ENCODE measurements at regions not wholly inside any gene's neighbourhood (a gene's known extent, or its start where the extent isn't known, plus 50 kb on each side); places are given as distances from the start of the nearest gene placed in this dataset.

DNA sequence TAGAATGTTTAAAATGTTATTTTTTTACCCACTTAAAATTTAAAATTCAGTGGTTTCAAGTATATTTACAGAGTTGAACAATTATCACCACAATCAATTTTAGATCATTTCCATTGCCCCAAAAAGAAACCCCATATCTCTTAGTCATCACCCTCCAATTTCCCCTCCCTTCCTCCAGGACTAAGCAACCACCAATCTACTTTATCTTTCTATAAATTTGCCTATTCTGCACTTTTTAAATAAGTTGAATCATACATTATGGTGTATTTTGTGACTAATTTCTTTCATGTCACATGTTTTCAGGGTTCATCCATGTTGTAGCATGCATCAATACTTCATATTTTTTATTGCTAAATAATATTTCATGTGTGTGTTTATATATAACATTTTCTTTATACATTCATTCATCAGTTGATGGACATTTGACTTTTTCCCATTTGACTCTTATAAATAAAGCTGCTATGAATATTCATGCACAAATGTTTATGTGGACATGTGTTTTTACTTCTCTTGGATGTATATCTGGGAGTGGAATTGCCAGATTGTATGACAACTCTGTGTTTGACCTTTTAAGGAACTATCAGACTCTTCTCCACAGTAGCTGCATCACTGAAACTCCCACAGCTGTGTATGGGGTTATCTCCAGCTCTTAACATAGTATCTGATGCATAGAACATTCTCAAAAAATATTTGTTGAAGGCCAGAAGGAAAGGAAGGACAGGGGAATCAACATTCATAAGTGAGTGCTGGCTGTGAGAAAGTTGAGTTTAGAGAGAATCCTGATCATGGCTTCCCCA, 107.8 kb upstream of the OXGR1 start:
- TF ChIP-seq, protein P1, sequence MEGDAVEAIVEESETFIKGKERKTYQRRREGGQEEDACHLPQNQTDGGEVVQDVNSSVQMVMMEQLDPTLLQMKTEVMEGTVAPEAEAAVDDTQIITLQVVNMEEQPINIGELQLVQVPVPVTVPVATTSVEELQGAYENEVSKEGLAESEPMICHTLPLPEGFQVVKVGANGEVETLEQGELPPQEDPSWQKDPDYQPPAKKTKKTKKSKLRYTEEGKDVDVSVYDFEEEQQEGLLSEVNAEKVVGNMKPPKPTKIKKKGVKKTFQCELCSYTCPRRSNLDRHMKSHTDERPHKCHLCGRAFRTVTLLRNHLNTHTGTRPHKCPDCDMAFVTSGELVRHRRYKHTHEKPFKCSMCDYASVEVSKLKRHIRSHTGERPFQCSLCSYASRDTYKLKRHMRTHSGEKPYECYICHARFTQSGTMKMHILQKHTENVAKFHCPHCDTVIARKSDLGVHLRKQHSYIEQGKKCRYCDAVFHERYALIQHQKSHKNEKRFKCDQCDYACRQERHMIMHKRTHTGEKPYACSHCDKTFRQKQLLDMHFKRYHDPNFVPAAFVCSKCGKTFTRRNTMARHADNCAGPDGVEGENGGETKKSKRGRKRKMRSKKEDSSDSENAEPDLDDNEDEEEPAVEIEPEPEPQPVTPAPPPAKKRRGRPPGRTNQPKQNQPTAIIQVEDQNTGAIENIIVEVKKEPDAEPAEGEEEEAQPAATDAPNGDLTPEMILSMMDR (IDR thresholded peaks at IDR 0.05) = no peak

DNA sequence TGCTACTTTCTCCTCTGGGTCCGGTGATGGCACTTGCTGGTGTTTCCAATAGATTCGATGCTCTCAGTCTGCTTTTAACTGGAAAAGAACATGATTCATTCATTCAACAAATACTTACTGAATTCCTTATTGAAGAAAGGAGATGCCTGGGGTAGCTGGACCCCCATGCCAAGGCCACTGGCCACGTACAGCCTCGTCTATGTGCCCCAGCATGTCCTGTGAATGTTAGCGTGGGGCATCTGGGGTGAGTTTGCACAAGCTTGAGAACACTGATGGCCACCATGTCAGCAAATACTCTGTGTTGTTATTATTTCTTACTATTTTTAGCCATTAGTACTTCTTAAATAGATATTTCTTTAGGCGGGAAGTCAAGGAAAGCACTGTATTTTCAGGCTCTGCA, 112.0 kb upstream of the OXGR1 start:
- TF ChIP-seq, protein P1 (IDR thresholded peaks at IDR 0.05) = no peak

DNA sequence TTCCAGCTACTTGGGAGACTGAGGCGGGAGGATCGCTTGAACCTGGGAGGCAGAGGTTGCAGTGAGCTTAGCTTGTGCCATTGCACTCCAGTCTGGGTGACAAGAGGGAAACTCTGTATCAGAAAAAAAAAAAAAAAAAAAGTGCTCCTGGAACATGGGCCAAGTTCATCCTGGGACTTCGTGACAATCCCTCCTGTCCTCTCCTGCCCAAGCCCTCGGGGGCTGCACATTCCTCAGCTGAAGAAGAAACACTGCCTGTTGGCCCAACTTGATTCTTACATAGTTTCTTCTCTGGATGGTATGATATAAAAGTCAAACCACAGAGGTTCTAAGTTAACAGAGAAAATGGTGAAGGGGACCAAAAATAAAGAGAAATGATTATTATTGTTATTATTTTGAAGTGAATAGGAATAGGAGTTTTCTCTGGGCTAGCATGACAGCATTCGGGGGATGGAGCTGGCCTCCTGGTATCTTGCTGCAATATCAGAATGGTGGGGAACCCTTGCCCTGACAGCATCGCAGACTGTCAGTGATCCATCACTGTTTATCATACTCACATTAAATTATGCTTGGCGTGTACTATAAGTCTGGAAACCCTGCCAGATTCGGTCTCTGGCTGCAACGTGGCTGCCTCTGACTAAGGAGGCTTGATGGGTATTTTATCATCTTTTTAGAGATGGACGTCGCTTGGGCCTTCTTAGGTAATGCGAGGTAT, 113.7 kb upstream of the OXGR1 start:
- TF ChIP-seq, protein P1 (IDR thresholded peaks at IDR 0.05) = no peak

DNA sequence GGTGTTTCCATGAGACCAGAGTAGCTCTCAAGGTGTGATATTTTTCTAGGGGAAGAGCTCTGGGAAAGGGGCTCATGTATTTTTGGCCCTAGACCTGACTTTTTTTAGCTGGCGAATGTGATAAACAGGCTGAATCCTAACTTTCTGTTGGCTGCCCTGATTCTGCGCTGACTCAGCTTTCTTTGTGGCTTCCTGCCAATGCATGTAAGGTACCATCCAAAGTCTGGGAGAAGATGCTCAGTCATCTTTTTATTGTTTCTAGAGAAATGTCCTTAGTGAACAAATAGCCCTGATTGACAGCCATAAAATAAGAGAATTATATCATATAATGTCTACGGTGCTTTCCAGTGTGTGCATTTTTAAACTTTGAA, 113.6 kb upstream of the MBNL2 start:
- TF ChIP-seq, protein P1 (IDR thresholded peaks at IDR 0.05) = no peak

DNA sequence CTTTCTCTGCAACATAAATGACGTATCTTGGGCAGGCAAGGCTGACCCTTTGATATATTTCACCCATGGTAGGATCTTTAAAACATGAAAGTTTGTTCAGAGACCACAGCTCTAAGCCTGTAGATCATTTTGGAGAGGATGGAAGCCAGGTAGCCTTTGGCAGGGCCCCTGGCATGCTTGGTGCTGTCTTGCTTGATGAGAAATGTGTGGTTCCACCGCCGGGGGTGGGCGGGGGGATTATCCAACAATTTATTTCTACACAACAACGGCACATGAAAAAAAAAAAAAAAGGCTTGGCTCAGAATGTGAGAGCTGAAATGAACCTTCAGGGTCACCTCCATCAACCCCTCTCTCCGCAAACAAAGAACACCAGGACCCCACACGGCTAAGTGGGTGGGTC, 112.9 kb upstream of the MBNL2 start:
- TF ChIP-seq, protein P1 (IDR thresholded peaks at IDR 0.05) = no peak

DNA sequence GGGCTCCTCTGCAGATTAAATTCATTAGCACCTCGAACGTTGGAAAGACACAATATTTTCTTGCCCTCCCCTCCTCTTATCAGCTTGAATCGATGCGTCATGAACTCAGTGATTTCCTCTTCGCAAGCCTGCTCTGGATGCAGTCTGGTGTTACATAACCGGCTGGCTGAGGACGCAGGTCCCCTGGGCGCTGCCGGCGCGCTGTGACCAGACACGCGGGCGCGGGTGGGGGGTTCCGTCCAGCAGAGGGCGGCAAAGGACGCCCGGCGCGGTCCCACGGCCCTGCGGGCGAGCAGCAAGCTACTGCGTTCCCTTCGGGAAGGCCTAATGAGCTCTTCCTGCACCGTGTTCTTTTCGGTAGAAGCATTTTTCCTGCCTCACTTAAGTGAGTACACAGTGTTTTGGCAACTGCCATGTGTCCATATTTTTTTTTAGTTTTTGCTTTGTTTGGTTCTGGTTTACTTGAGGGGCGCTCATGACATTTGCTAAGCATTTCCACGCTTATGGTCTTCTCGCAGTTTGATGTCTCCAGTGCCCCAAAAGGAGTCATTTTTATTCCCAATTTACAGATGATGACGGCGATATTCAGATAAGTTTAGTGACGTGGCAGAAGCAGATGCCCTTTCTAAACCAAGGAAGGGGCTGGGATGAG, 112.2 kb upstream of the MBNL2 start:
- TF ChIP-seq, protein P1 (IDR thresholded peaks at IDR 0.05) = peak; percentile 87

DNA sequence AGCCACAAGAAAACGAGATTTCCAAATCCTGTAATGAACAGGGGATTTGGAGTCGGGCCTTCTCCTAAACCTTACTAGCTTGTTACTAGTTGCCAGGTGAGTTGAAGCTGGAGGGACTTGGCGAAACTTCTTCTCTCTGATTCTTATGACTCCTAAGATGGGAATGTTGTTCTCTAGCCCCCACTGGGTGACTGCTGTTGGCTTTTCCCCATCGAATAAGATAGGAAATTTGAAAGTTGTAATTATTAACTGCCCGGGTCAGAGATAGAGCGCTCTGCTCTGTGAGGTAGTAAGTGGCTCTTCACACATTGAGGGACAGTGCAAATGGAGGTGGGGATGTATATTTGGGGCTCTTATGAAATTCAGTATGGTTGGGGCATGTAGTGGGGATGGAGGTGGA, 111.2 kb upstream of the MBNL2 start:
- TF ChIP-seq, protein P1 (IDR thresholded peaks at IDR 0.05) = no peak
